Neutrophil (primary cell): ENCODE measurements at regions not wholly inside any gene's neighbourhood (a gene's known extent, or its start where the extent isn't known, plus 50 kb on each side); places are given as distances from the start of the nearest gene placed in this dataset.
"Not testable (repeated sequence)": the region's sequence is repeated elsewhere in the genome, so short reads cannot be mapped to it uniquely, and the experiment has no call there.

Experiments
- H3K27ac ChIP-seq: fragments of 200-600 bp; sonication (generic); 2 replicates; pipeline ENCODE4 v1.5.1; 2016; ENCODE audit warnings: mild to moderate bottlenecking, moderate library complexity
- H3K27me3 ChIP-seq: fragments of 200-600 bp; sonication (generic); 2 replicates; pipeline ENCODE4 v1.6.0; 2016; ENCODE audit warnings: mild to moderate bottlenecking
- H3K36me3 ChIP-seq: fragments of 200-600 bp; sonication (generic); 2 replicates; pipeline ENCODE4 v1.5.1; 2017
- H3K4me1 ChIP-seq, 2 experiments: fragments of 200-600 bp in 1 of 2; sonication (generic) in 1 of 2; 1 replicate in 1 of 2; 2 replicates in 1 of 2; pipeline versions ENCODE4 v1.5.1 to v1.6.1; 2013 to 2016; ENCODE audit warnings: low read depth in 1 of 2, low read length in 1 of 2, mild to moderate bottlenecking in 1 of 2, moderate library complexity in 1 of 2; ENCODE audit not compliant: control insufficient read depth in 1 of 2, insufficient read depth in 1 of 2
- H3K4me3 ChIP-seq, 2 experiments: fragments of 200-600 bp in 1 of 2; sonication (generic) in 1 of 2; 1 replicate in 1 of 2; 2 replicates in 1 of 2; pipeline ENCODE4 v1.5.1; 2013 to 2016; ENCODE audit warnings: low read depth in 1 of 2, low read length in 1 of 2, mild to moderate bottlenecking in 1 of 2, moderate library complexity in 1 of 2
- H3K9me3 ChIP-seq: fragments of 200-600 bp; sonication (generic); 2 replicates; pipeline ENCODE4 v1.5.1; 2016
- TF ChIP-seq, protein P1 (sequence below): fragments of 200-600 bp; sonication (generic); IDR thresholded peaks from 2 replicates; pipeline ENCODE4 v1.5.1; 2016; ENCODE audit warnings: antibody characterized with exemption

DNA sequence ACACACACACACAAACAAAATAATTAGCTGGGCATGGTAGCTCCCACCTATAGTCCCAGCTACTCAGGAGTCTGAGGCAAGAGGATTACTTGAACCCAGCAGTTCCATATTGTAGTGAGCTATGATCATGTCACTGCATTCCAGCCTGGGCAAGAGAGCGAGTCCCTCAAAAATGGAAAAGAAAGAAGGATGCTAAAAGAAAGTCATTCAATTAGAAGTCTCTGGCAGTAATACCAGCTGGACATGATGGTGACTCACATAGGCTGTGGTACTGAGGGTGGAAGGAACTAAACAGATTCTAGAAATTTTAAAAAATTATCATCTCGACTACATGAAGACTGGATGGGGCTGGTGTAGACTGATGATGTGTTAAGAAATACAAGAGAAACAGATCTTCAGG, 385.3 kb downstream of the ETV1 start:
- H3K36me3 ChIP-seq: no peaks in the 10 kb centered on the region
- TF ChIP-seq, protein P1, sequence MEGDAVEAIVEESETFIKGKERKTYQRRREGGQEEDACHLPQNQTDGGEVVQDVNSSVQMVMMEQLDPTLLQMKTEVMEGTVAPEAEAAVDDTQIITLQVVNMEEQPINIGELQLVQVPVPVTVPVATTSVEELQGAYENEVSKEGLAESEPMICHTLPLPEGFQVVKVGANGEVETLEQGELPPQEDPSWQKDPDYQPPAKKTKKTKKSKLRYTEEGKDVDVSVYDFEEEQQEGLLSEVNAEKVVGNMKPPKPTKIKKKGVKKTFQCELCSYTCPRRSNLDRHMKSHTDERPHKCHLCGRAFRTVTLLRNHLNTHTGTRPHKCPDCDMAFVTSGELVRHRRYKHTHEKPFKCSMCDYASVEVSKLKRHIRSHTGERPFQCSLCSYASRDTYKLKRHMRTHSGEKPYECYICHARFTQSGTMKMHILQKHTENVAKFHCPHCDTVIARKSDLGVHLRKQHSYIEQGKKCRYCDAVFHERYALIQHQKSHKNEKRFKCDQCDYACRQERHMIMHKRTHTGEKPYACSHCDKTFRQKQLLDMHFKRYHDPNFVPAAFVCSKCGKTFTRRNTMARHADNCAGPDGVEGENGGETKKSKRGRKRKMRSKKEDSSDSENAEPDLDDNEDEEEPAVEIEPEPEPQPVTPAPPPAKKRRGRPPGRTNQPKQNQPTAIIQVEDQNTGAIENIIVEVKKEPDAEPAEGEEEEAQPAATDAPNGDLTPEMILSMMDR: no peak
- no peak overlapping the region for H3K4me3 ChIP-seq
- H3K27me3 ChIP-seq: no peaks in the 10 kb centered on the region
- no peak overlapping the region for H3K27ac ChIP-seq
- H3K9me3 ChIP-seq: no peaks in the 10 kb centered on the region
- no peaks in the 10 kb centered on the region for H3K4me1 ChIP-seq

GRCh38 chr7:13610372-13610771, 379.1 kb downstream of the ETV1 start:
- TF ChIP-seq, protein P1: no peak
- H3K4me3 ChIP-seq: no peak overlapping the region
- H3K9me3 ChIP-seq: no peaks in the 10 kb centered on the region
- H3K36me3 ChIP-seq: no peaks in the 10 kb centered on the region
- no peak overlapping the region for H3K27ac ChIP-seq
- no peaks in the 10 kb centered on the region for H3K27me3 ChIP-seq
- H3K4me1 ChIP-seq: no peaks in the 10 kb centered on the region

GRCh38 chr7:13615679-13616078, 373.8 kb downstream of the ETV1 start:
- Histone ChIP-seq H3K9me3 (no peaks in the 10 kb centered on the region), H3K27ac (no peak overlapping the region), H3K4me1 (no peaks in the 10 kb centered on the region), H3K4me3 (no peak overlapping the region), H3K36me3 (no peaks in the 10 kb centered on the region), H3K27me3 (no peaks in the 10 kb centered on the region)
- TF ChIP-seq, protein P1: no peak

DNA sequence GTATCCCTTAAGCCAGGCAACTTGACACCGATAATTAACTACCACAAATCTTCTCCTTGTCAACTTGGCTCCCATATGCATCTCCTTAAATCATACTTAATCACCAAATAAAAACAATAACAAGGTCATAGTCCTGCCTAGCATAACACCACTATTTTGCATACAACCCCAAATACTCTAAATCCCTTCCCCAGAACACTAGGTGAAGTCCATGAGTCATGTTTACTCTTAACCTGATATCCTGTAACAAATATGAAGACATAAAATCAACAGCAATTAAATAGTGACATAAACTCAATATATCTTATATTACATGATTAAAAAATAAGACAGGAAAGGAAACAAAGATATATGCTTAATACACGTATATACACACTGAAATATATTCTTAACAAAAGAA, 362.0 kb downstream of the ETV1 start:
- H3K9me3 ChIP-seq: no peaks in the 10 kb centered on the region
- no peak overlapping the region for H3K4me3 ChIP-seq
- TF ChIP-seq, protein P1: no peak
- no peaks in the 10 kb centered on the region for H3K27me3 ChIP-seq
- no peaks in the 10 kb centered on the region for H3K36me3 ChIP-seq
- no peaks in the 10 kb centered on the region for H3K4me1 ChIP-seq
- no peak overlapping the region for H3K27ac ChIP-seq

DNA sequence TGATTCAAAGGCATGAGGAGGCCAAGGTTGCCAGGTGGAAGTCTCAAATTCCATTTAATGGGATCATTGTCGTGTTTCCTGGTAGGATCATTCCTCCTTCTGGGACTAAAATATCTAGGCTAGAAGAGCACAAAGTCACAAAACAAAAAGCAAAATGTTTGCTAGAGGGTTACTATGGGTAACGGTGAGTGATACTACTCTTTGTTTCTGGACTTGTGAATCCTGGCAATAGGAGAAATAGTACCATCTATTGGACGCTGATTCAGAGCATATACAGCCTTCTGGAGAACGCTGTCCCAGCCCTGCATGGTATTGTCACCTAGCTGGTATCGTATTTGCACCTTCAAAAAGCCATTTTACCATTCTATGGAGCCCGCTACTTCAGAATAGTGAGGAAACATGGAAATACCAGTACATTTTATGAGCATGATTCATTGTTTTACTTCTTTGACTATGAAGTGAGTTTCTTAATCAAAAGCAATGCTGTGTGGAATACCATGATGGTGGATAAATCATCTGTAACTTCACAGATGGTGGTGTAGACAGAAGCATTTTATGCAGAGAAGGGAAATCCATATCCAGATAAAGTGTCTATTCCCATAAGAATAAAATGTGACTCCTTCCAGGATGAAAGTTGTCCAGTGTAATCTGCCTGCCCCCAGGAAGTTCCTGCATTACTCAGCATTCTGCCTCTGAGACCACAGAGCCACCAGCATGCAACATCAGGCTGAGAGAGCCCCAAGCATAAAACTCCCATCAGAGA, 361.0 kb downstream of the ETV1 start:
- TF ChIP-seq, protein P1: no peak

DNA sequence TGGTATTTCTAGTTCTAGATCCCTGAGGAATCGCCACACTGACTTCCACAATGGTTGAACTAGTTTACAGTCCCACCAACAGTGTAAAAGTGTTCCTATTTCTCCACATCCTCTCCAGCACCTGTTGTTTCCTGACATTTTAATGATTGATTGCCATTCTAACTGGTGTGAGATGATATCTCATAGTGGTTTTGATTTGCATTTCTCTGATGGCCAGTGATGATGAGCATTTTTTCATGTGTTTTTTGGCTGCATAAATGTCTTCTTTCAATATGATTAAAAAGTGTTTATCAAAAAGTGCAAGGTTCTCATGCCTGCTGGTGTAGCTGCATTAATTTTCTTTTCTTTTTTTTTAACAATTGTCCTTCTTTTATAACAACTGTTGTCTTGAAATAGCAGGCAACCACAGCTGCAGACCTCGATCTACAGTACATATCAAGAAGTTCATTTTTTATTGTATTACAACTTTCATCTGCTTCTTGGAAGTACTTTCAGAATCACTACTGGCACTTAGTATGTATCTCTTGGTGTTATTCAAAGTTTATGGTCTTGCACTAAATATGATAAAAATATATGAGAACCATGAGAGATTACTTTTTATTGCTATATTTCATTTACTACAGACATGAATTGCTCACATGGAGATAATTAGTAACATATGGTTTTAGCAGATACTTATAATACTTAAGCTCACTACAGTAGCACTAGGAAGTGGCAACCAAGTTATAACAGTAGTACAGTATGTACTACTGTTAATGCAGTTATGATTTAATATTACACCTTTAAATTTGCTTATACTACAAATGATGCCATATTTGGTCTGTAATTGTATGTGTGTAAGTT, 358.0 kb downstream of the ETV1 start:
- not testable (repeated sequence) for H3K27ac ChIP-seq, H3K36me3 ChIP-seq, H3K4me3 ChIP-seq, H3K9me3 ChIP-seq, H3K4me1 ChIP-seq, H3K27me3 ChIP-seq

More for the DNA sequence above, 361.0 kb downstream of the ETV1 start:
- Histone ChIP-seq H3K36me3 (no peaks in the 10 kb centered on the region), H3K4me1 (no peaks in the 10 kb centered on the region), H3K27me3 (no peaks in the 10 kb centered on the region), H3K9me3 (no peaks in the 10 kb centered on the region), H3K27ac (no peak overlapping the region), H3K4me3 (no peak overlapping the region)
